ENCODE measurements at regions not wholly inside any gene's neighbourhood (a gene's known extent, or its start where the extent isn't known, plus 50 kb on each side); places are given as distances from the start of the nearest gene placed in this dataset.

DNA sequence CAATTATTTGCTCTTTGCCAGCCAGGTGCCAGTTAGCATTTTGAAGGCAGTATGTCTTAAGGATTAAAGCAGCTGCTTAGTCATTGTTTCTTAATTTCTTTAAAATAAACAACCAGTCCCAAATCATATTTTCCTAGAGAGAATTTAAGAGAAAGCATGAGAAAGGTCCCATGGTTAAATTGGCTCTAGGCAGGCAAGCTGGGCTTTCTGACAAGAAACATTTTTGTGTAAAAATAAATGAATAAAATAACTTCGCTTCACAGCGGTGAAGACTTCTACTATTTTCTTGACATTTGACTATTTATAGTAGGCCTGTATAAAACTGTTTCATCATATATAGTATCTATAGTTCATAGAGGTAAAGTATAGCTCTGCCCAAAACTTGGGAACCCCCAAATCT lies 617.7 kb upstream of the C9orf72 start:
- H3K4ac ChIP-seq (ENCODE audit: low read depth, low read length): no peak overlapping the region
- H2BK15ac ChIP-seq (ENCODE audit: low read depth, low read length): no peak overlapping the region
- no peak for DNase-seq
- H4K20me1 ChIP-seq (ENCODE audit: control insufficient read depth, insufficient read depth, insufficient read length): no peaks in the 10 kb centered on the region
- H2BK120ac ChIP-seq (ENCODE audit: low read depth, low read length, poor library complexity, severe bottlenecking): no peak overlapping the region
- no peak overlapping the region for H3K4me2 ChIP-seq (ENCODE audit: insufficient read depth, insufficient read length, low read length)
- no peak overlapping the region for H2BK12ac ChIP-seq (ENCODE audit: insufficient read length, low read depth, low read length)
- H3K23me2 ChIP-seq (ENCODE audit: insufficient read length, low read depth, low read length, poor library complexity, severe bottlenecking): no peaks in the 10 kb centered on the region
- no peaks in the 10 kb centered on the region for H3K79me2 ChIP-seq (ENCODE audit: insufficient read depth, low read length)
- no peak overlapping the region for H3K27ac Mint-ChIP-seq
- no peak overlapping the region for H3K23ac ChIP-seq (ENCODE audit: insufficient read length, low read depth, low read length)
- H3K14ac ChIP-seq (ENCODE audit: insufficient read depth, low read length): no peak overlapping the region
- no peak overlapping the region for H3K18ac ChIP-seq (ENCODE audit: insufficient read length, low read depth, low read length)
- H3K56ac ChIP-seq (ENCODE audit: insufficient read length, low read depth, low read length): no peak overlapping the region
- peaks cover 0 to 4% of the 10 kb centered on the region in 2 experiments; a peak in 1 of 4 replicates for H3K4me1 Mint-ChIP-seq
- H3T11ph ChIP-seq (ENCODE audit: low read length): no peak overlapping the region
- H3K27ac ChIP-seq (ENCODE audit: insufficient read length, low read depth, low read length): no peak overlapping the region
- no peak overlapping the region for H4K8ac ChIP-seq (replicated peaks; ENCODE audit: insufficient read length, low read depth, low read length)
- H3K4me1 ChIP-seq (ENCODE audit: insufficient read depth, low read length): no peaks in the 10 kb centered on the region
- H3K27me3 ChIP-seq (ENCODE audit: insufficient read depth, low read length): no peaks in the 10 kb centered on the region
- peaks cover 4 to 7% of the 10 kb centered on the region in 2 experiments; a peak in 3 of 5 replicates for H3K9me3 Mint-ChIP-seq
- no peak overlapping the region for H3K4me3 Mint-ChIP-seq
- no peak overlapping the region for H3K9ac ChIP-seq (ENCODE audit: extremely low read depth, insufficient read length, low read length)
- TF ChIP-seq, protein P1, sequence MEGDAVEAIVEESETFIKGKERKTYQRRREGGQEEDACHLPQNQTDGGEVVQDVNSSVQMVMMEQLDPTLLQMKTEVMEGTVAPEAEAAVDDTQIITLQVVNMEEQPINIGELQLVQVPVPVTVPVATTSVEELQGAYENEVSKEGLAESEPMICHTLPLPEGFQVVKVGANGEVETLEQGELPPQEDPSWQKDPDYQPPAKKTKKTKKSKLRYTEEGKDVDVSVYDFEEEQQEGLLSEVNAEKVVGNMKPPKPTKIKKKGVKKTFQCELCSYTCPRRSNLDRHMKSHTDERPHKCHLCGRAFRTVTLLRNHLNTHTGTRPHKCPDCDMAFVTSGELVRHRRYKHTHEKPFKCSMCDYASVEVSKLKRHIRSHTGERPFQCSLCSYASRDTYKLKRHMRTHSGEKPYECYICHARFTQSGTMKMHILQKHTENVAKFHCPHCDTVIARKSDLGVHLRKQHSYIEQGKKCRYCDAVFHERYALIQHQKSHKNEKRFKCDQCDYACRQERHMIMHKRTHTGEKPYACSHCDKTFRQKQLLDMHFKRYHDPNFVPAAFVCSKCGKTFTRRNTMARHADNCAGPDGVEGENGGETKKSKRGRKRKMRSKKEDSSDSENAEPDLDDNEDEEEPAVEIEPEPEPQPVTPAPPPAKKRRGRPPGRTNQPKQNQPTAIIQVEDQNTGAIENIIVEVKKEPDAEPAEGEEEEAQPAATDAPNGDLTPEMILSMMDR (conservative IDR thresholded peaks at IDR 0.05): no peak
- no peak overlapping the region for H2AFZ ChIP-seq (ENCODE audit: low read length)
- peaks cover 2% of the 10 kb centered on the region; the same call in 1 of the 2 replicates for H3K27me3 Mint-ChIP-seq (ENCODE audit: low read depth)
- no peak overlapping the region for H2AK5ac ChIP-seq (ENCODE audit: insufficient read length, low read length)
- WGBS (ENCODE audit: extremely low coverage, insufficient read length, low lambda C conversion rate): no CpG with 5 or more reads among the region's 2 CpGs
- H2BK20ac ChIP-seq (ENCODE audit: low read depth, low read length, poor library complexity, severe bottlenecking): no peak overlapping the region
- H3K36me3 Mint-ChIP-seq (ENCODE audit: insufficient read depth in 1 of 3, low read depth in 3 of 3): no peaks in the 10 kb centered on the region; a peak in 2 of 7 replicates
- H4K5ac ChIP-seq (ENCODE audit: insufficient read length, low read depth, low read length): no peak overlapping the region
- H2BK5ac ChIP-seq (ENCODE audit: insufficient read length, low read length): no peak overlapping the region
- no peak overlapping the region for H4K91ac ChIP-seq (ENCODE audit: insufficient read length, low read depth, low read length)
- H3K79me1 ChIP-seq (ENCODE audit: insufficient read depth, low read depth, low read length, poor library complexity, severe bottlenecking): no peaks in the 10 kb centered on the region
- no peaks in the 10 kb centered on the region for H3K9me3 ChIP-seq (ENCODE audit: control insufficient read depth, low read depth, low read length)

All from H9 (cell line).